PC-3 (cell line): ENCODE measurements at regions not wholly inside any gene's neighbourhood (a gene's known extent, or its start where the extent isn't known, plus 50 kb on each side); places are given as distances from the start of the nearest gene placed in this dataset.
"Not testable (repeated sequence)": the region's sequence is repeated elsewhere in the genome, so short reads cannot be mapped to it uniquely, and the experiment has no call there.

Experiments used
- ATAC-seq: fragments of 200-7000 bp; cut with Tn5 transposase; 2 replicates; pipeline ENCODE4 v1.9.1; 2020; ENCODE audit warnings: mild to moderate bottlenecking, moderate library complexity
- BruUV-seq: library from RNA; stranded (reverse); fragments of 400-500 nt; replicated peaks from 2 replicates; lab custom pipeline; 2021; lab: Mats Ljungman, UMichigan
- CTCF ChIA-PET: fragments of 300-600 bp; sonication (Branson Sonifier 250); formaldehyde crosslinking; loops from one replicate; lab custom pipeline; 2022; ENCODE audit warnings: antibody characterized with exemption; lab: Charles Lee
- POLR2A ChIA-PET: fragments of 300-600 bp; sonication (Branson Sonifier 250); formaldehyde crosslinking; loops from one replicate; lab custom pipeline; 2022; ENCODE audit warnings: antibody characterized with exemption; ENCODE audit not compliant: unreplicated experiment; lab: Charles Lee
- DNase-seq: peaks from one replicate; pipeline ENCODE4 v3.0.0-alpha.2; 2015
- H2AFZ ChIP-seq: fragments of 300-600 bp; sonication (generic); 2 replicates; pipeline ENCODE4 v1.6.0; 2016; ENCODE audit warnings: antibody characterized with exemption, low read length
- H3F3A ChIP-seq: fragments of 300-600 bp; sonication (generic); one replicate; pipeline ENCODE4 v1.6.0; 2017; ENCODE audit warnings: antibody characterized with exemption, low read length, control low read depth, mild to moderate bottlenecking; ENCODE audit not compliant: unreplicated experiment
- H3K27ac ChIP-seq: fragments of 300-600 bp; sonication (generic); 2 replicates; pipeline ENCODE4 v1.5.1; 2016; ENCODE audit warnings: mild to moderate bottlenecking, low read length
- H3K27me3 ChIP-seq: fragments of 300-600 bp; sonication (generic); 2 replicates; pipeline ENCODE4 v1.6.1; 2016; ENCODE audit warnings: low read length, mixed read lengths
- H3K36me3 ChIP-seq: fragments of 300-600 bp; sonication (generic); 2 replicates; pipeline ENCODE4 v1.6.1; 2016; ENCODE audit warnings: low read depth, mixed run types, low read length, mixed read lengths
- H3K4me1 ChIP-seq: fragments of 300-600 bp; sonication (generic); 2 replicates; pipeline ENCODE4 v1.5.1; 2016; ENCODE audit warnings: low read length; ENCODE audit not compliant: insufficient read depth
- H3K4me2 ChIP-seq: fragments of 300-600 bp; sonication (generic); 2 replicates; pipeline ENCODE4 v1.6.0; 2016; ENCODE audit warnings: low read length
- H3K4me3 ChIP-seq: fragments of 300-600 bp; sonication (generic); 2 replicates; pipeline ENCODE4 v1.5.1; 2016; ENCODE audit warnings: mild to moderate bottlenecking, low read length, mixed read lengths
- H3K79me2 ChIP-seq: fragments of 300-600 bp; sonication (generic); 2 replicates; pipeline ENCODE4 v1.6.1; 2017; ENCODE audit warnings: low read length, mixed read lengths
- H3K9ac ChIP-seq: fragments of 300-600 bp; sonication (generic); 2 replicates; pipeline ENCODE4 v1.6.0; 2016; ENCODE audit warnings: mild to moderate bottlenecking, low read length
- H3K9me2 ChIP-seq: fragments of 300-600 bp; sonication (generic); replicated peaks from 2 replicates; pipeline ENCODE4 v1.6.1; 2016; ENCODE audit warnings: mixed run types, low read length, mixed read lengths
- H3K9me3 ChIP-seq: fragments of 300-600 bp; sonication (generic); 2 replicates; pipeline ENCODE4 v1.6.1; 2016; ENCODE audit warnings: low read length, mixed read lengths
- H4K20me1 ChIP-seq: fragments of 300-600 bp; sonication (generic); 2 replicates; pipeline ENCODE4 v1.6.1; 2016; ENCODE audit warnings: low read length, mixed read lengths
- CTCF ChIP-seq: fragments of 300-600 bp; sonication (generic); conservative IDR thresholded peaks from 2 replicates; pipeline ENCODE4 v1.5.1; 2017; ENCODE audit warnings: antibody characterized with exemption, low read depth, mild to moderate bottlenecking, low read length
- EZH2 ChIP-seq: fragments of 300-600 bp; sonication (generic); IDR thresholded peaks from one replicate; pipeline ENCODE4 v1.6.1; 2017; ENCODE audit warnings: antibody characterized with exemption, mild to moderate bottlenecking, low read length; ENCODE audit not compliant: unreplicated experiment
- EZH2phosphoT487 ChIP-seq: fragments of 300-600 bp; sonication (generic); IDR thresholded peaks from 2 replicates; pipeline ENCODE4 v1.6.1; 2018; ENCODE audit warnings: mild to moderate bottlenecking, antibody characterized with exemption, low read length, borderline replicate concordance
- intact Hi-C: fragments of 100-400 bp; cut with micrococcal nuclease; formaldehyde crosslinking; loops from 2 replicates; pipeline ENCODE4 v1.9.0; 2023

- CTCF ChIA-PET, intact Hi-C loops, H3K36me3 ChIP-seq, H3K9me2 ChIP-seq, BruUV-seq, H3K9me3 ChIP-seq, H3F3A ChIP-seq, H2AFZ ChIP-seq, H3K27me3 ChIP-seq, H3K4me3 ChIP-seq, H3K4me2 ChIP-seq, H4K20me1 ChIP-seq, H3K9ac ChIP-seq, H3K79me2 ChIP-seq, POLR2A ChIA-PET: not testable (repeated sequence)
- ATAC-seq = peak; percentile 25; the same call in 1 of the 2 replicates
- peak; percentile 67 for DNase-seq
- H3K27ac ChIP-seq = peak overlapping the region; percentile 40; the same call in 1 of the 2 replicates
- peaks cover 12% of the 10 kb centered on the region for H3K4me1 ChIP-seq
Measured at GRCh38 chr4:154907345-154908045, 126.4 kb downstream of the RBM46 start.

GRCh38 chr4:154908168-154908567 lies 127.1 kb downstream of the RBM46 start:
- H3K4me2 ChIP-seq = peak overlapping the region; percentile 64
- no peak overlapping the region for H3K9ac ChIP-seq
- H3K27me3 ChIP-seq = no peaks in the 10 kb centered on the region
- H3K4me3 ChIP-seq = no peak overlapping the region
- H2AFZ ChIP-seq = no peak overlapping the region; the same call in 1 of the 2 replicates
- H3K9me3 ChIP-seq = no peaks in the 10 kb centered on the region
- no peaks in the 10 kb centered on the region for H3F3A ChIP-seq
- CTCF ChIA-PET = interaction anchor here (0.6 kb wide), 1 partner anchor 101 kb away, joined by 3 read pairs; no protein-coding TSS in a partner anchor
- no peaks in the 10 kb centered on the region for H3K79me2 ChIP-seq
- no peaks in the 10 kb centered on the region for H3K36me3 ChIP-seq
- H3K9me2 ChIP-seq = no peaks in the 10 kb centered on the region
- ATAC-seq (peak; percentile 99), DNase-seq (peak; percentile 87)
- no peaks in the 10 kb centered on the region for H4K20me1 ChIP-seq
- peak overlapping the region; percentile 60 for H3K27ac ChIP-seq
- BruUV-seq = no TSS peak
- peaks cover 12% of the 10 kb centered on the region for H3K4me1 ChIP-seq
- intact Hi-C loops = no loop called here
- no peak for TF ChIP-seq EZH2
- peak; percentile 70 for TF ChIP-seq EZH2phosphoT487
- POLR2A ChIA-PET = no interaction called here

DNA sequence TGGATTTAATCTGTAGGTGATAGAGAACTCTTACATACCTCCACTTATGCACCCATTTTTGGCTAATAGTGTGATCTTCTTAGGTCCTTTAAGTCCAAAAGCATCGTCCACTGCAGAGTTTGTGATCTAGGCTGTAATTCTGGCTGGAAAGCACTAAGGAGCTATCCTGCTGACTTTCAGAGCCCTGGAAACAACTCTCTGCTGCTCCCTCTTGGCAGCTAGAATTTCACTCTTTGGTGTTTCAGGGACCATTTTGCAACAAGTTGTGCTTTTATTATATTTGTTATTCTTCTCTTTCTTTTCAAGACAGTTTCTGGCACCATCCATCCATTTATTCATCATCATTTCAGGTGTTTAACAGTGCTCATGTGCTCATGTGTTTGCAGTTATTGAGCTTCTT lies 130.0 kb downstream of the RBM46 start:
- BruUV-seq = no TSS peak
- ATAC-seq (no peak), DNase-seq (peak; percentile 34)
- Histone ChIP-seq H3K9me3 (no peaks in the 10 kb centered on the region), H3K27ac (no peak overlapping the region), H3K79me2 (no peaks in the 10 kb centered on the region), H3K27me3 (no peaks in the 10 kb centered on the region), H3K9ac (no peak overlapping the region), H3F3A (no peaks in the 10 kb centered on the region), H4K20me1 (no peaks in the 10 kb centered on the region), H3K9me2 (no peaks in the 10 kb centered on the region), H3K4me3 (no peak overlapping the region), H3K36me3 (no peaks in the 10 kb centered on the region), H3K4me1 (peaks cover 12% of the 10 kb centered on the region), H3K4me2 (no peak overlapping the region), H2AFZ (no peak overlapping the region)
- intact Hi-C loops = loop anchor here (1.0 to 5.0 kb wide), 2 partner anchors 59 to 104 kb away; no protein-coding TSS in a partner anchor
- POLR2A ChIA-PET = no interaction called here
- TF ChIP-seq EZH2phosphoT487 (no peak), CTCF (peak; percentile 46)
- CTCF ChIA-PET = interaction anchor here (1.4 kb wide), 1 partner anchor 104 kb away, joined by 8 read pairs; no protein-coding TSS in a partner anchor
